ENCODE measurements at regions not wholly inside any gene's neighbourhood (a gene's known extent, or its start where the extent isn't known, plus 50 kb on each side); places are given as distances from the start of the nearest gene placed in this dataset.

DNA sequence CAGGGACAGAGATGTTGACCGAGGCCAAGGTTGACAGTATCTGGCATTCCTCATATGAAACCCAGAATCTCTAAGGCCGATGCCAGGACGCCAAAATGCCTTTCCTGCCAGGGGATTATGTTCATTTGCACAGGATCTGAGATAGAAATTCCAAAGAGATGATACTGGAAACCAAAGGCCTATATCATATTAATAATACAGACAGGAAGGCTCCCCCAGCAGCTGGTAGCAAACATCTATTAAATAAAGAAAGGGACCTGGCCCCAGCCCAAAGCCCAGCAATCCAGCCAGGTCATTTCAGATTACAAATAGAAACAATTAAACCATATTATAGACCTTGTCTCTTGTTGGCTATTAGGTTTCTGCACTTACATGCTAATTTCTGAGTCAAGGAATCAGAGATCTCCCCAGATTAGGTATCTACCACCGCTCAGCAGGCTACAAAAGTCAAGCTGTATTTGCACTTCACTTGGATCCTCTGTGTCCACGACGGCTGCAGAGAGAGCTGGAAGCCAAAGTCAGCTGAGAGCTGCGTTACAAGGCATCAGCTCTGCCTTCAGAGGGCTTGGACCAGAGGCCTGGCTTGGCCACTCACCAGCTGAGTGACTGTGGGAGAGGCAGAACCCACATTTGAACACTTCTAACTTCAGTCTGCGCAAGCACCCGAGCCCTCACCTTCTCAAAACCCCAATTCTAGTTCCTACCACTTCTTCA lies 269.3 kb upstream of the SIX2 start:
- Histone ChIP-seq H3K27ac (no peak overlapping the region), H3K4me3 (no peak overlapping the region), H3K9me3 (replicated peaks in 1 of 3) (no peaks in the 10 kb centered on the region), H3K36me3 (replicated peaks in 1 of 2) (no peaks in the 10 kb centered on the region), H3K27me3 (no peaks in the 10 kb centered on the region), H3K4me1 (replicated peaks in 1 of 2) (no peaks in the 10 kb centered on the region)
- intact Hi-C loops (cut with DNase I): no loop called here
- TF ChIP-seq, protein P1, sequence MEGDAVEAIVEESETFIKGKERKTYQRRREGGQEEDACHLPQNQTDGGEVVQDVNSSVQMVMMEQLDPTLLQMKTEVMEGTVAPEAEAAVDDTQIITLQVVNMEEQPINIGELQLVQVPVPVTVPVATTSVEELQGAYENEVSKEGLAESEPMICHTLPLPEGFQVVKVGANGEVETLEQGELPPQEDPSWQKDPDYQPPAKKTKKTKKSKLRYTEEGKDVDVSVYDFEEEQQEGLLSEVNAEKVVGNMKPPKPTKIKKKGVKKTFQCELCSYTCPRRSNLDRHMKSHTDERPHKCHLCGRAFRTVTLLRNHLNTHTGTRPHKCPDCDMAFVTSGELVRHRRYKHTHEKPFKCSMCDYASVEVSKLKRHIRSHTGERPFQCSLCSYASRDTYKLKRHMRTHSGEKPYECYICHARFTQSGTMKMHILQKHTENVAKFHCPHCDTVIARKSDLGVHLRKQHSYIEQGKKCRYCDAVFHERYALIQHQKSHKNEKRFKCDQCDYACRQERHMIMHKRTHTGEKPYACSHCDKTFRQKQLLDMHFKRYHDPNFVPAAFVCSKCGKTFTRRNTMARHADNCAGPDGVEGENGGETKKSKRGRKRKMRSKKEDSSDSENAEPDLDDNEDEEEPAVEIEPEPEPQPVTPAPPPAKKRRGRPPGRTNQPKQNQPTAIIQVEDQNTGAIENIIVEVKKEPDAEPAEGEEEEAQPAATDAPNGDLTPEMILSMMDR (IDR thresholded peaks at IDR 0.05): no peak
- TF ChIP-seq POLR2A (IDR thresholded peaks at IDR 0.05): no peak
- DNase-seq: no peak
- WGBS, 4 donors: 80 to 94% (median 83%) methylated on average over 6 to 9 of the region's 9 CpGs

DNA sequence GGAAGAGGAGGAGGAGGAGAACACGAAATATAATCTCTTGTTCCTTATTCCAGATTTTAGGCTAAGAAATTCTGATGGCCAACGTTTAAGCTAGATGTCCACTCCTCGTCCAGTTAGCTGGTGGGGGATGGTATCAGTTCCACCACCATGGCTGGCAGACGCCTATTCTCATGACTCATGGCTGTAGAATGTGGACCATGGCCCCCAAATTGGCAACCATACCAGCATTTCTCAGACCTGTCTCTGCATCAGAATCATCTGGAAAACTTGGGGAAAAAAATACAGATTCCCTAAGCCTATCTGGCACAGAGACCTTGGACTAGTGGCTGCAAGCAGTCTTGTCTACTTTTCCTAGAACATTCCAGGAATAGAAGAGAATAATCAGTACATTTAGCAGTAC lies 267.7 kb upstream of the SIX2 start:
- Histone ChIP-seq H3K27ac (no peak overlapping the region), H3K36me3 (replicated peaks in 1 of 2) (no peaks in the 10 kb centered on the region), H3K9me3 (replicated peaks in 1 of 3) (no peaks in the 10 kb centered on the region), H3K4me1 (replicated peaks in 1 of 2) (no peaks in the 10 kb centered on the region), H3K27me3 (no peaks in the 10 kb centered on the region), H3K4me3 (no peak overlapping the region)
- intact Hi-C loops (cut with DNase I): no loop called here
- 63 to 76% (median 74%) methylated on average over 4 of the region's 4 CpGs for WGBS, 4 donors
- no peak for DNase-seq
- TF ChIP-seq, protein P1 (IDR thresholded peaks at IDR 0.05): no peak
- TF ChIP-seq POLR2A (IDR thresholded peaks at IDR 0.05): no peak

DNA sequence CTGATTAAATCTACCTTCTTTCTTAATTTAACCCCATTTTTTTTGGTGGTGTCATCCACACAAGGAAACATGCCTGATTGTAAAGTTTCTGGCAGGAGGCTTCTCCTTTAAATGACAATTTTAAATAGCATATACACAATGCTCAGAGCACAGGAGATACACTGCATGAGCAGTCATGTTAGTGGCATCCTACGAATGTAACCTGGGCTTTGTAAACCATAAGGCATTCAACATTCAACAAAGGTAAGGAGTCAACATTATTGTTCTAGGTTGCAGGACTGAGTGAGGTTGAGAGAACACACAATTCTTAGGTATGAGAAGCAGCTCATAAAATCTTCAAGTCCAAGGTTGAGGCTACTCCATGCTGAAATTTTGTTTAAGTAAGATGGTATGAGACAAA lies 266.6 kb upstream of the SIX2 start:
- TF ChIP-seq, protein P1 (IDR thresholded peaks at IDR 0.05): no peak
- no peak for TF ChIP-seq POLR2A (IDR thresholded peaks at IDR 0.05)
- Histone ChIP-seq H3K36me3 (replicated peaks in 1 of 2) (no peaks in the 10 kb centered on the region), H3K9me3 (replicated peaks in 1 of 3) (no peaks in the 10 kb centered on the region), H3K27me3 (no peaks in the 10 kb centered on the region), H3K4me1 (replicated peaks in 1 of 2) (no peaks in the 10 kb centered on the region), H3K4me3 (no peak overlapping the region), H3K27ac (no peak overlapping the region)
- intact Hi-C loops (cut with DNase I): no loop called here
- no peak for DNase-seq
- 88 to 96% (median 92%) methylated on average over 1 of the region's 1 CpG for WGBS, 4 donors

DNA sequence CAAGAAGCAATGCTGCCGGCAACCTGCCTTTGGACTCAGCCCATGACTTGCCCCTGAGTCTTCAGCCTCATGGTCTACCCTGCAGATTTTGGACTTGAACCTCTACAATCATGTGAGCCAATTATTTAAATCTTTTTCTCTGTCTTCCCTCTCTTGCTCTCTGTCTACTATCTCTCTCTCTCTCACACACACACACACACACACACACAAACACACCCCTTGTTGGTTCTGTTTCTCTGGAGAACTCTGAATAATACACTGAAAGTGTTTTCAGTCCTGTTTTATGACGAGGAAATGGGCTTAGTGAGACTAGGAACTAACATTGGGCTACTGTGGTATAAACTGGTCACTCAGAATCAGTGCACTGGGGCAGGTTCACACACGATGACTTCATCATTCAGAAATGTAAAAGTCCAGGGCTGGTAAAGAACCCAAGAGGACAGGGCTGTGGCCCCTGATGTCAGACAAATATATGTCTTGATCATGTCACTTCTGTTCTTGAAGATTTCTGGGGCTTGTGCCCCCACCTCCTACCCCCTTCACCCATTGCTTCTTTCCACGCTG lies 266.1 kb upstream of the SIX2 start:
- TF ChIP-seq POLR2A (IDR thresholded peaks at IDR 0.05): no peak
- TF ChIP-seq, protein P1 (IDR thresholded peaks at IDR 0.05): no peak
- Histone ChIP-seq H3K36me3 (replicated peaks in 1 of 2) (no peaks in the 10 kb centered on the region), H3K4me1 (replicated peaks in 1 of 2) (no peaks in the 10 kb centered on the region), H3K4me3 (no peak overlapping the region), H3K9me3 (replicated peaks in 1 of 3) (no peaks in the 10 kb centered on the region), H3K27ac (no peak overlapping the region), H3K27me3 (no peaks in the 10 kb centered on the region)
- WGBS, 4 donors: 85 to 94% (median 88%) methylated on average over 4 of the region's 4 CpGs
- intact Hi-C loops (cut with DNase I): no loop called here
- no peak for DNase-seq
